Naive thymus-derived CD4-positive, alpha-beta T cell (primary cell): ENCODE measurements at regions not wholly inside any gene's neighbourhood (a gene's known extent, or its start where the extent isn't known, plus 50 kb on each side); places are given as distances from the start of the nearest gene placed in this dataset.
A peak's percentile ranks its signal among the peaks of the same experiment; 100 is the strongest.

Experiments
- ATAC-seq: fragments of 150-1000 bp; cut with Tn5 transposase; 2 replicates; pipeline ENCODE4 v1.10.0; 2021; ENCODE audit warnings: mild to moderate bottlenecking, moderate library complexity
- CTCF ChIA-PET: fragments of 350-600 bp; sonication (Branson Sonifier 250); formaldehyde crosslinking; loops from one replicate; lab custom pipeline; 2021; ENCODE audit warnings: antibody characterized with exemption; lab: Charles Lee
- POLR2A ChIA-PET: fragments of 350-600 bp; sonication (Branson Sonifier 250); formaldehyde crosslinking; loops from one replicate; lab custom pipeline; 2021; ENCODE audit warnings: antibody characterized with exemption, inconsistent platforms; lab: Charles Lee
- DNase-seq, 9 donors: peaks; one replicate each; pipeline versions ENCODE4 v3.0.0 to v3.0.0-alpha.2; 2020 to 2022; ENCODE audit warnings: mixed read lengths in 1 of 9
- H3K27ac ChIP-seq: one replicate; pipeline ENCODE4 v1.7.0; 2013; ENCODE audit warnings: mild to moderate bottlenecking, low read depth, low read length, moderate library complexity
- H3K27me3 ChIP-seq, 2 donors: one replicate each; pipeline ENCODE4 v1.7.0; 2013; ENCODE audit warnings: low read length in 2 of 2, mild to moderate bottlenecking in 2 of 2, moderate library complexity in 2 of 2; ENCODE audit not compliant: control insufficient read depth in 2 of 2, insufficient read depth in 2 of 2
- H3K36me3 ChIP-seq, 3 experiments: 1 replicate in 2 of 3; 2 replicates in 1 of 3; pipeline ENCODE4 v1.7.0; 2013; ENCODE audit warnings: low read length in 3 of 3, mild to moderate bottlenecking in 3 of 3, moderate library complexity in 1 of 3; ENCODE audit not compliant: insufficient read depth in 3 of 3, control insufficient read depth in 2 of 3
- H3K4me1 ChIP-seq, 2 donors: one replicate each; pipeline ENCODE4 v1.7.0; 2013; ENCODE audit warnings: low read length in 2 of 2, mild to moderate bottlenecking in 2 of 2, moderate library complexity in 1 of 2; ENCODE audit not compliant: control insufficient read depth in 2 of 2, insufficient read depth in 2 of 2
- H3K4me3 ChIP-seq: 2 replicates; pipeline ENCODE4 v1.7.0; 2013; ENCODE audit warnings: mild to moderate bottlenecking, low read length
- H3K9me3 ChIP-seq, 3 experiments: 1 replicate in 2 of 3; 2 replicates in 1 of 3; pipeline ENCODE4 v1.7.0; 2013; ENCODE audit warnings: low read length in 3 of 3; ENCODE audit not compliant: control insufficient read depth in 2 of 3
- H3K27ac Mint-ChIP-seq, 9 donors: one replicate each; pipeline ENCODE4 v1.8.0; 2020 to 2022; ENCODE audit warnings: mixed read lengths in 9 of 9, mild to moderate bottlenecking in 8 of 9, moderate library complexity in 5 of 9, inconsistent platforms in 2 of 9
- H3K27me3 Mint-ChIP-seq, 5 donors: one replicate each; pipeline ENCODE4 v1.8.0; 2021 to 2022; ENCODE audit warnings: mixed read lengths in 5 of 5, mild to moderate bottlenecking in 1 of 5
- H3K36me3 Mint-ChIP-seq, 5 donors: one replicate each; pipeline ENCODE4 v1.8.0; 2020 to 2022; ENCODE audit warnings: mixed read lengths in 5 of 5, mild to moderate bottlenecking in 3 of 5, inconsistent platforms in 1 of 5
- H3K4me1 Mint-ChIP-seq, 7 donors: one replicate each; pipeline ENCODE4 v1.8.0; 2020 to 2022; ENCODE audit warnings: mixed read lengths in 7 of 7, mild to moderate bottlenecking in 3 of 7, inconsistent platforms in 1 of 7
- H3K4me3 Mint-ChIP-seq, 10 donors: one replicate each; pipeline ENCODE4 v1.8.0; 2020 to 2022; ENCODE audit warnings: mild to moderate bottlenecking in 10 of 10, mixed read lengths in 10 of 10, moderate library complexity in 6 of 10, inconsistent platforms in 2 of 10
- H3K9me3 Mint-ChIP-seq, 11 donors: one replicate each; pipeline ENCODE4 v1.8.0; 2020 to 2022; ENCODE audit warnings: mixed read lengths in 11 of 11, mild to moderate bottlenecking in 4 of 11, inconsistent platforms in 1 of 11, moderate library complexity in 1 of 11
- intact Hi-C, 2 donors: fragments of 100-400 bp; cut with micrococcal nuclease; formaldehyde crosslinking; loops; one replicate each; pipeline ENCODE4 v1.15.1; 2023

DNA sequence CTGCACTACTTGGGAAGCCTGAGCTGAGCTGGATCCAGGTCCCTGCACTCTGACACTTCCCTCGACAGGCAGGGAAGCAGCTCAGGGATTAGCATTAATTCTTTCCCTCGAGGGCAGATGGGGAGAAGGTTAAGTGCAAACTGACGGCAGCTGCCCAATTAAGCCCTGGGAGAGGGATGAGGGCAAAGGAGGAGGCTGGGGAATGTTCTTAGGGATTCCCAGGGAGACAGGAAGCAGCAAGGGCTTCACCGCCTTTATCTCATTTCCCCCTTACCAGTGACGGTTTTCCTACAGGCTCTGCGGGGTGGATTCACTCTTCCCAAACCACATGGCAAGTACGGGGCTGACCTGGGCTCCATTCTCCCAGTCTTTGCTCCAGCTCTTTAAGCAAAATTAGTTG lies 519.0 kb upstream of the PROK2 start:
- ATAC-seq (no peak), DNase-seq (no peak)
- Histone ChIP-seq H3K36me3 (no peaks in the 10 kb centered on the region), H3K4me1 (no peaks in the 10 kb centered on the region), H3K27me3 (no peaks in the 10 kb centered on the region), H3K9me3 (no peaks in the 10 kb centered on the region), H3K27ac (no peak overlapping the region), H3K4me3 (no peak overlapping the region)
- H3K27ac Mint-ChIP-seq, result no peak overlapping the region
- peaks cover 0 to 9% (median 0%) of the 10 kb centered on the region in 5 donors for H3K27me3 Mint-ChIP-seq
- no peak overlapping the region for H3K4me3 Mint-ChIP-seq
- peaks cover 0 to 1% (median 0%) of the 10 kb centered on the region in 11 donors for H3K9me3 Mint-ChIP-seq
- peaks cover 0 to 6% (median 5%) of the 10 kb centered on the region in 7 donors for H3K4me1 Mint-ChIP-seq
- H3K36me3 Mint-ChIP-seq, result no peaks in the 10 kb centered on the region
- CTCF ChIA-PET, result no interaction called here
- POLR2A ChIA-PET, result no interaction called here
- intact Hi-C loops, result no loop called here

DNA sequence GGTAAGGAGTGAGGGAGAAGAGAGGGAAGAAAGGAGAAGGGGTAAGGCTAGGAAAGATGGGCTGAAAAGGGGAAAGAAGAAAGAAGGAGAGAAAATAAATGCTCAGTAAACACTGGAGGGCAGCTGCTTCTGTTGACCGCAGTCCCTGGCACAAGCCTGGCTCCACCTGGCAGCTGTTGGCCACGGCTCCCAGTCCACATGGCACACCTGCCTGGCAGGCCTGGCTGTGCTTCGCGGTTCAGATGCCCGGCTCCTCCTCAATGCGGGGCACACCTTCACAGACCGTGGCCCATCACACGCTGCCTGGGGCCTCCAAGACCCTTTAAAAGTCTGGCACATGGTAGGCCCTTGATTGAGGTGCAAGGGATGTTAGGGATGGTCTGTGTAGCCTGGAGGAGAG lies 516.8 kb upstream of the PROK2 start:
- no peak overlapping the region for H3K27ac ChIP-seq
- peaks cover 0 to 1% (median 0%) of the 10 kb centered on the region in 11 donors for H3K9me3 Mint-ChIP-seq
- peaks cover 0 to 9% (median 0%) of the 10 kb centered on the region in 5 donors for H3K27me3 Mint-ChIP-seq
- ATAC-seq (no peak), DNase-seq (no peak)
- no peaks in the 10 kb centered on the region for H3K27me3 ChIP-seq
- H3K4me3 Mint-ChIP-seq, result no peak overlapping the region
- no peak overlapping the region for H3K4me3 ChIP-seq
- H3K9me3 ChIP-seq, result no peaks in the 10 kb centered on the region
- H3K4me1 Mint-ChIP-seq, result no peaks in the 10 kb centered on the region
- H3K36me3 ChIP-seq, result no peaks in the 10 kb centered on the region
- ChIA-PET POLR2A (no interaction called here), CTCF (interaction anchor here (0.6 kb wide), 1 partner anchor 10 kb away, joined by 4 read pairs; no protein-coding TSS in a partner anchor)
- no peaks in the 10 kb centered on the region for H3K36me3 Mint-ChIP-seq
- no peak overlapping the region for H3K27ac Mint-ChIP-seq
- no peaks in the 10 kb centered on the region for H3K4me1 ChIP-seq
- intact Hi-C loops, result no loop called here

DNA sequence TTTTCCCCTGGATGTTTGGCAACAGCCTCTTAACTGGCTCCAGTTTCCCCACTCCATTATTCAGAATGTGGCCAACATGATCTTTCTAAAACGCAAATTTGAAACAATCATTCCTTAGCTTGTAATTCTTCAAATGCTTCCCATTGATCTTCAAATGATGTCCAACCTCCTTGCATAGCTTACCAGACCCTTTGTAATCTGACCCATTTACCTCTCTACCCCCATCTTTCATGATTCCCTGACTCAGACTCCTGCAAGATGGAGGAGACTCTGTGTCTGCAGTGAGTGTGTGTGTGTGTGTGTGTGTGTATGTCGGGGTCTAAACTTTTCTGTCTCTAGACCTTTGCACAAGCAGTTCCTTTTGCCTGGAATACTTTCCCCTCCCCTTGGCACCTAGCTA lies 515.7 kb upstream of the PROK2 start:
- Mint-ChIP-seq H3K4me3 (no peak overlapping the region), H3K27me3 (peaks cover 0 to 9% (median 0%) of the 10 kb centered on the region in 5 donors), H3K4me1 (no peaks in the 10 kb centered on the region), H3K36me3 (no peaks in the 10 kb centered on the region), H3K9me3 (peaks cover 0 to 1% (median 0%) of the 10 kb centered on the region in 11 donors), H3K27ac (peak overlapping the region in 1 of 9 donors; percentile 60)
- Histone ChIP-seq H3K4me1 (no peaks in the 10 kb centered on the region), H3K9me3 (no peaks in the 10 kb centered on the region), H3K4me3 (no peak overlapping the region), H3K27ac (no peak overlapping the region), H3K36me3 (no peaks in the 10 kb centered on the region), H3K27me3 (no peaks in the 10 kb centered on the region)
- DNase-seq (no peak), ATAC-seq (no peak)
- POLR2A ChIA-PET, result interaction anchor here (0.6 kb wide), 2 partner anchors 17 to 97 kb away, joined by 3 read pairs; no protein-coding TSS in a partner anchor
- CTCF ChIA-PET, result no interaction called here
- intact Hi-C loops, result no loop called here

DNA sequence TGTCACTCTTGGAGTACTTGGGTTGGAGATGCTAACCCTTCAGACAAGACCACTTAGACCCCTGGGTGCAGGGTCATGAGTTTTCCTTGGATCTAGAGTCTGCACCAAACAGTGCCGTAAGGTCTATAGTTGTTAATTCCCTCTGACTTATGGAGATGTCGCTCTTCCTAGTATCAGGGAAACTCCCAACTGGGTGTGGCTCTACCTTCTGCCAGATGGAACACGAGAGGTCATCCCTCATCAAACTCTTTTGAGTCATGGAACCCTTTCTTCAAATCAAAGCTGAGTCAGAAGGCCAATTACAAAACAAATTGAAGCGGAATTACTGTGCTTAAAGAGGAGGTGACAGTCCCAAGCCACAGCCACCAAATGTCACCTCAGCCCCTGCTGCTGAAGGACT lies 514.9 kb upstream of the PROK2 start:
- H3K4me3 ChIP-seq, result no peak overlapping the region
- H3K4me1 ChIP-seq, result no peaks in the 10 kb centered on the region
- H3K27me3 Mint-ChIP-seq, result peaks cover 0 to 2% (median 0%) of the 10 kb centered on the region in 5 donors
- H3K4me3 Mint-ChIP-seq, result no peak overlapping the region
- H3K9me3 ChIP-seq, result no peaks in the 10 kb centered on the region
- ChIA-PET CTCF (no interaction called here), POLR2A (interaction anchor here (0.6 kb wide), 1 partner anchor 98 kb away, joined by 3 read pairs; no protein-coding TSS in a partner anchor)
- H3K27ac Mint-ChIP-seq, result no peak overlapping the region
- H3K27ac ChIP-seq, result no peak overlapping the region
- no peaks in the 10 kb centered on the region for H3K27me3 ChIP-seq
- H3K4me1 Mint-ChIP-seq, result no peaks in the 10 kb centered on the region
- intact Hi-C loops, result no loop called here
- no peaks in the 10 kb centered on the region for H3K36me3 ChIP-seq
- H3K9me3 Mint-ChIP-seq, result peaks cover 0 to 1% (median 0%) of the 10 kb centered on the region in 11 donors
- ATAC-seq (no peak), DNase-seq (no peak)
- no peaks in the 10 kb centered on the region for H3K36me3 Mint-ChIP-seq

DNA sequence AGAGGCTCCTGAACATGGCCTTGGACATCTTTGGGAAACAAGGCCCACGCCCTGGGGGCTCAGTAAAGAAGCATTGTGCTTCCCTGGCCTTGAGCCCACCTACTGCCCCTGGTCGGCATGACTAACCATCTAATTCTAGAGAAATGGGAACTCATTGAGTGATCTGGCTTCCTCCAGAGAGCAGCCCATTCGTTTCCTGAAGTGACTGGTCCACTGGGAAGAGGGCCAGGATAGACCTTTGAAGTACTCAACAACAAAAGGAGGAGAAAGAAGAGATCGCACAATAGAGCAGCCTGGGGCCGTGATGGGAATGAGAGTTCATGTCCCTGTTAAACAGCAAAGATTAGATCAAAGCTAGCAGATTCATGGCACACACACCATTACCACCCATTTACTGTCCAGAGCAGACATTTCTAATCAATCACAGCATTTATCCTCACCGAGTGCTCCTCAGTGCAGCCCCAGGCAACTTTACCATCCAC lies 514.4 kb upstream of the PROK2 start:
- ATAC-seq (no peak), DNase-seq (no peak)
- H3K4me1 ChIP-seq, result no peaks in the 10 kb centered on the region
- Mint-ChIP-seq H3K4me1 (no peaks in the 10 kb centered on the region), H3K9me3 (peaks cover 0 to 1% (median 0%) of the 10 kb centered on the region in 11 donors), H3K27ac (no peak overlapping the region), H3K36me3 (no peaks in the 10 kb centered on the region), H3K4me3 (peak overlapping the region in 1 of 10 donors; percentile 17), H3K27me3 (no peaks in the 10 kb centered on the region)
- intact Hi-C loops, result no loop called here
- ChIA-PET POLR2A (no interaction called here), CTCF (no interaction called here)
- no peaks in the 10 kb centered on the region for H3K9me3 ChIP-seq
- no peak overlapping the region for H3K27ac ChIP-seq
- H3K36me3 ChIP-seq, result no peaks in the 10 kb centered on the region
- H3K27me3 ChIP-seq, result no peaks in the 10 kb centered on the region
- H3K4me3 ChIP-seq, result no peak overlapping the region

DNA sequence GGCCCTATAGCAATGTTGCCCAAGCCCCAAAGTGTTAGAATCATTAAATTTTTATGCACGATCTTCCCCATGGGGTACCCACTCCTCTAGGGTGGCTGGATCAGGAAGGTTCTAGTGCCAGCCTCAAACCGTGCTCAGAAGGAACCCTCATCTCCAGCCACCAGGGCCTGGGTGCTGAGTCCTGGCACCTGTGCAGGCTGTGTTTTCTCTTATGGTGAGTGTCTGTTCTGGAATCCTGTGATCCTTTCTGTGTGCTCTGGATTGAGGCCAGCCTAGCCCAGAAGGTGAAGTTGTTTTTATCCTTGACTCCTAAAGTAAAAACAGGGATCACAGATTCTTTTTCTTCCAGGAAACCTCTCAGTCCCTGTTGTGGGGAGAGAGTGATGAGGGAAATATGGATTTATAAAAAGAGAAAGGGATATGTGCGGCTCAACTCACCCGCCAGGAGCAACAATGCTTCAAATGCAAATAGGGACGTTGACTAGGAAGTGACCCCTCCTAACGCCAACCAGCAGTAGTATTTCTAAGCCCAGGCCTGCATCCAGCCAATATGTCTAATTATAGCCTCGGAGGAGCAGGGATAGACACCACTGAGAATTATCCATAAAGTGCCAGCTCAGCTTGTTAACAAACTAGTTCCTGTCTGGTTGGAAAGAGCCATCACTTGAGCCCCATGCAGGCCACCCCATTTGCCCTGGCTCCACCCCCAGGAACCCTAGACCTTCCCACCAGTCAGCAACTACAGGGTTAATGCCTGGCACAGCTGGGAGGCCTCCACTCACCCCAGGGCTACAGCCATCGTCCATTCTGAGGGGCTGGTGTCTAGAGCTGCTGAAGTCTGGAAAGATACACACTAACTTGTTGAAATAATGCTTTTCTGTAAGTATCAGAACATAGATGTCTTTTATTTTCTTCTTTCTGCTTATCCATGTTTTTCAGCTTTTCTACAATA lies 513.5 kb upstream of the PROK2 start:
- no peaks in the 10 kb centered on the region for H3K27me3 Mint-ChIP-seq
- H3K4me3 ChIP-seq, result no peak overlapping the region
- no peaks in the 10 kb centered on the region for H3K27me3 ChIP-seq
- DNase-seq, result no peak
- H3K9me3 ChIP-seq, result no peaks in the 10 kb centered on the region
- no peak for ATAC-seq
- H3K9me3 Mint-ChIP-seq, result peaks cover 0 to 1% (median 0%) of the 10 kb centered on the region in 11 donors
- H3K4me1 ChIP-seq, result no peaks in the 10 kb centered on the region
- ChIA-PET CTCF (no interaction called here), POLR2A (no interaction called here)
- no peak overlapping the region for H3K27ac ChIP-seq
- intact Hi-C loops, result no loop called here
- no peaks in the 10 kb centered on the region for H3K36me3 Mint-ChIP-seq
- H3K4me3 Mint-ChIP-seq, result no peak overlapping the region
- no peaks in the 10 kb centered on the region for H3K36me3 ChIP-seq
- no peaks in the 10 kb centered on the region for H3K4me1 Mint-ChIP-seq
- no peak overlapping the region for H3K27ac Mint-ChIP-seq
